ENCODE measurements at regions not wholly inside any gene's neighbourhood (a gene's known extent, or its start where the extent isn't known, plus 50 kb on each side); places are given as distances from the start of the nearest gene placed in this dataset.
"Not testable (repeated sequence)": the region's sequence is repeated elsewhere in the genome, so short reads cannot be mapped to it uniquely, and the experiment has no call there.

DNA sequence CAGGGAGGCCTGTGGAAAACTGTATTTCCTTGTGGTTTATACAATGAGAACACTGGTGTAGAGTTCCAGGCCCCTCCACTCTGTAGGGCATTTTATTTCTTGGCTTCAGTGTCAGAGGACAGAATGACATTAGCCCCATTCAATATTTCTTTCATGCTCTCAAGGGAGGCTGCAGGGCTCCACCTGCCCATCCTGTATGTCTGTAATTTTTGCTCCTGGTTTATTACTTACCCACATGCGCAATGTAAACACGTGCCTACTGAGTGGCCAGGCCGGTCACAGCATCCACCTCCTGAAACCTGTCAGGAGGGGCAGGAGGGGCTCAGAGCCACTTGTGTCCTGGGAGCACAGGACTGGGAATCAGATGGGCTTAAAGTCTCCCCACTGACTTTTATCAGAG lies 82.4 kb downstream of the GADD45G start:
- Histone ChIP-seq H3K4me3 (ENCODE audit: low read depth, low read length) (no peak overlapping the region), H3K9me3 (ENCODE audit: control insufficient read depth, insufficient read depth, low read depth, low read length) (no peaks in the 10 kb centered on the region), H3K27ac (ENCODE audit: extremely low read depth, low read depth, low read length) (no peak overlapping the region), H3K36me3 (ENCODE audit: control insufficient read depth in 2 of 2, insufficient read depth in 1 of 2, low read length in 2 of 2) (no peaks in the 10 kb centered on the region), H3K4me1 (ENCODE audit: control insufficient read depth, insufficient read depth, low read length) (no peaks in the 10 kb centered on the region; the same call in 1 of the 2 replicates)
- CTCF ChIA-PET, result no interaction called here
- POLR2A ChIA-PET, result no interaction called here
- TF ChIP-seq ZNF138 (tag by site-specific recombination; IDR thresholded peaks at IDR 0.05; ENCODE audit: borderline replicate concordance), result no peak
- TF ChIP-seq ZNF768 (tag by site-specific recombination; IDR thresholded peaks at IDR 0.05), result no peak
- TF ChIP-seq, protein P1, sequence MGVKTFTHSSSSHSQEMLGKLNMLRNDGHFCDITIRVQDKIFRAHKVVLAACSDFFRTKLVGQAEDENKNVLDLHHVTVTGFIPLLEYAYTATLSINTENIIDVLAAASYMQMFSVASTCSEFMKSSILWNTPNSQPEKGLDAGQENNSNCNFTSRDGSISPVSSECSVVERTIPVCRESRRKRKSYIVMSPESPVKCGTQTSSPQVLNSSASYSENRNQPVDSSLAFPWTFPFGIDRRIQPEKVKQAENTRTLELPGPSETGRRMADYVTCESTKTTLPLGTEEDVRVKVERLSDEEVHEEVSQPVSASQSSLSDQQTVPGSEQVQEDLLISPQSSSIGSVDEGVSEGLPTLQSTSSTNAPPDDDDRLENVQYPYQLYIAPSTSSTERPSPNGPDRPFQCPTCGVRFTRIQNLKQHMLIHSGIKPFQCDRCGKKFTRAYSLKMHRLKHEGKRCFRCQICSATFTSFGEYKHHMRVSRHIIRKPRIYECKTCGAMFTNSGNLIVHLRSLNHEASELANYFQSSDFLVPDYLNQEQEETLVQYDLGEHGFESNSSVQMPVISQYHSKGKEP (tag by site-specific recombination; IDR thresholded peaks at IDR 0.05), result no peak

DNA sequence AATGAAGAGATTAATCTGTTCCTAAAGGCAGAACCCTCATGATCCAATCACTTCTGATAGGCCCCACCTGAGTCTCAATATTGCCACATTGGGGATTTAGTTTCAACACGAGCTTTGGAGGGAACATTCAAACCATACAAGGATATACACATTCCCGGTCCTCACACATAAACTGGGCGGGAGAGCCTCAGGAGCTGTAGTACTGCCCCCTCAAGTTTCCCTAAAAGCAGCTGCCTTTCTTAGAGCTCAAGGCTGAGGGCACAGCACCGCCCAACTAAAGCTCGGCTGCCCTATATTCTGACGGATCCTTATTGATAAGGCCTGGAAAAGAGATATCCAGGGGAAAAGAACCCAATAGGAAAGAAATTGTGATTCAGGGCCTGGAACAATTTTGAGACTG lies 83.0 kb downstream of the GADD45G start:
- POLR2A ChIA-PET, result no interaction called here
- Histone ChIP-seq H3K27ac (ENCODE audit: extremely low read depth, low read depth, low read length) (no peak overlapping the region), H3K36me3 (ENCODE audit: control insufficient read depth in 2 of 2, insufficient read depth in 1 of 2, low read length in 2 of 2) (no peaks in the 10 kb centered on the region), H3K4me1 (ENCODE audit: control insufficient read depth, insufficient read depth, low read length) (no peaks in the 10 kb centered on the region; the same call in 1 of the 2 replicates), H3K9me3 (ENCODE audit: control insufficient read depth, insufficient read depth, low read depth, low read length) (no peaks in the 10 kb centered on the region), H3K4me3 (ENCODE audit: low read depth, low read length) (no peak overlapping the region)
- CTCF ChIA-PET, result no interaction called here
- TF ChIP-seq ZNF248 (tag by site-specific recombination; IDR thresholded peaks at IDR 0.05) (no peak), ZNF169 (tag by site-specific recombination; IDR thresholded peaks at IDR 0.05) (no peak), ZNF626 (tag by site-specific recombination; IDR thresholded peaks at IDR 0.05) (no peak), ZNF121 (tag by site-specific recombination; IDR thresholded peaks at IDR 0.05) (no peak), KLF1 (tag by site-specific recombination; IDR thresholded peaks at IDR 0.05) (no peak), ZNF747 (tag by site-specific recombination; IDR thresholded peaks at IDR 0.05) (no peak), ZNF670 (tag by site-specific recombination; IDR thresholded peaks at IDR 0.05; ENCODE audit: low read depth) (no peak), ZNF23 (tag by site-specific recombination; IDR thresholded peaks at IDR 0.05; ENCODE audit: borderline replicate concordance) (no peak), ZNF791 (tag by site-specific recombination; IDR thresholded peaks at IDR 0.05) (no peak), GLI4 (tag by site-specific recombination; IDR thresholded peaks at IDR 0.05) (no peak)
- TF ChIP-seq, protein P2, sequence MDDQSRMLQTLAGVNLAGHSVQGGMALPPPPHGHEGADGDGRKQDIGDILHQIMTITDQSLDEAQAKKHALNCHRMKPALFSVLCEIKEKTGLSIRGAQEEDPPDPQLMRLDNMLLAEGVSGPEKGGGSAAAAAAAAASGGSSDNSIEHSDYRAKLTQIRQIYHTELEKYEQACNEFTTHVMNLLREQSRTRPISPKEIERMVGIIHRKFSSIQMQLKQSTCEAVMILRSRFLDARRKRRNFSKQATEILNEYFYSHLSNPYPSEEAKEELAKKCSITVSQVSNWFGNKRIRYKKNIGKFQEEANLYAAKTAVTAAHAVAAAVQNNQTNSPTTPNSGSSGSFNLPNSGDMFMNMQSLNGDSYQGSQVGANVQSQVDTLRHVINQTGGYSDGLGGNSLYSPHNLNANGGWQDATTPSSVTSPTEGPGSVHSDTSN (CRISPR knock-in tag; IDR thresholded peaks at IDR 0.05), result no peak

DNA sequence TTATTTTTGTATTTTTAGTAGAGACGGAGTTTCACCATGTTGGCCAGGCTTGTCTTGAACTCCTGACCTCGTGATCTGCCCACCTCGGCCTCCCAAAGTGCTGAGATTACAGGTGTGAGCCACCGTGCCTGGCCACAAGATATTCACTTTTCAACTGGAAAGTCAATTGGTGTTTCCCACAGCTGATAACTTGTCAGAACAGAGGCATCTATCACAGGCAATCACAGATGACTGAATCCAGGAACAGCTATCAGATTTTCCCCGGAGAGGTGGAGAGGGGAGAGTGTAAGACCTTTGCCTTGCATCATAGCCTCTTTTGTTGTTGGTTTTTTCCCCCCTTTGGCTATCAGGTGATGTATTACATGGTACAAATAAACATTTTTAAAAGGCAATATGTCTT lies 84.5 kb downstream of the GADD45G start:
- H3K36me3 ChIP-seq (ENCODE audit: control insufficient read depth in 2 of 2, insufficient read depth in 1 of 2, low read length in 2 of 2); POLR2A ChIA-PET; CTCF ChIA-PET: not testable (repeated sequence)

DNA sequence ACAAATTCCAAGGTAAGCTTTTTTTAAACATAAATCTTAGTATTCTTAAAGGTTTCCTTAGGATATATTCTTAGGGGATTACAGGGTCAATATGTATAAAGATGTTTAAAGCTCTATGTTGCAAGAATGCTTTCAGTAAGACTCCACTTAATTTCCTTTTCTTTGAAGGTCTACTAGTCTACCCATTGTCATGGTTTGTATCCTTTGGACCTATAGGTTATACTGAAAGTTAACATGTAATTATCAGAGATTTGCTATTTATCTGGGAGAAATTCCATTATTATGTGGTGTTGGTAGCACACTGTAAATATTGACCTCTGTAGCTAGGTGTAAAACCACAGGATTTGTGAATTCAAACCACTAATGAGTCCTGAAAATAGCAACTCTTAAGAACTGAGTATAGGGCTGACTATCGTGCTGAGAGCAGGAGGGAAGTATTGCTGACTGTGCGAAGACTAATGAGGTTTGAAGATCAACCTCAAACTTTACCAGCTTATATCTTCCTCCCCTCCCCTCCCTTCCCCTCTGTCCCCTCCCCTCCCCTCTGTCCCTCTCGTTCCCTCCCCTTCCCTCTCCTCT lies 85.6 kb downstream of the GADD45G start:
- TF ChIP-seq ZNF221 (tag by site-specific recombination; IDR thresholded peaks at IDR 0.05; ENCODE audit: borderline replicate concordance) (no peak), ZNF202 (tag by site-specific recombination; IDR thresholded peaks at IDR 0.05; ENCODE audit: borderline replicate concordance) (no peak), ZNF19 (tag by site-specific recombination; IDR thresholded peaks at IDR 0.05; ENCODE audit: low read depth) (no peak), ZNF600 (tag by site-specific recombination; IDR thresholded peaks at IDR 0.05) (no peak), ZFP69B (tag by site-specific recombination; IDR thresholded peaks at IDR 0.05) (no peak), ZNF76 (tag by site-specific recombination; IDR thresholded peaks at IDR 0.05; ENCODE audit: borderline replicate concordance, low read depth) (no peak)
- TF ChIP-seq, protein P3, sequence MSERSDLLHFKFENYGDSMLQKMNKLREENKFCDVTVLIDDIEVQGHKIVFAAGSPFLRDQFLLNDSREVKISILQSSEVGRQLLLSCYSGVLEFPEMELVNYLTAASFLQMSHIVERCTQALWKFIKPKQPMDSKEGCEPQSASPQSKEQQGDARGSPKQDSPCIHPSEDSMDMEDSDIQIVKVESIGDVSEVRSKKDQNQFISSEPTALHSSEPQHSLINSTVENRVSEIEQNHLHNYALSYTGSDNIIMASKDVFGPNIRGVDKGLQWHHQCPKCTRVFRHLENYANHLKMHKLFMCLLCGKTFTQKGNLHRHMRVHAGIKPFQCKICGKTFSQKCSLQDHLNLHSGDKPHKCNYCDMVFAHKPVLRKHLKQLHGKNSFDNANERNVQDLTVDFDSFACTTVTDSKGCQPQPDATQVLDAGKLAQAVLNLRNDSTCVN (tag by site-specific recombination; optimal IDR thresholded peaks at IDR 0.05), result no peak
- TF ChIP-seq, protein P4, sequence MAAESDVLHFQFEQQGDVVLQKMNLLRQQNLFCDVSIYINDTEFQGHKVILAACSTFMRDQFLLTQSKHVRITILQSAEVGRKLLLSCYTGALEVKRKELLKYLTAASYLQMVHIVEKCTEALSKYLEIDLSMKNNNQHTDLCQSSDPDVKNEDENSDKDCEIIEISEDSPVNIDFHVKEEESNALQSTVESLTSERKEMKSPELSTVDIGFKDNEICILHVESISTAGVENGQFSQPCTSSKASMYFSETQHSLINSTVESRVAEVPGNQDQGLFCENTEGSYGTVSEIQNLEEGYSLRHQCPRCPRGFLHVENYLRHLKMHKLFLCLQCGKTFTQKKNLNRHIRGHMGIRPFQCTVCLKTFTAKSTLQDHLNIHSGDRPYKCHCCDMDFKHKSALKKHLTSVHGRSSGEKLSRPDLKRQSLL (tag by site-specific recombination; IDR thresholded peaks at IDR 0.05), result no peak
- Histone ChIP-seq H3K27ac (ENCODE audit: extremely low read depth, low read depth, low read length) (no peak overlapping the region), H3K36me3 (ENCODE audit: control insufficient read depth in 2 of 2, insufficient read depth in 1 of 2, low read length in 2 of 2) (no peaks in the 10 kb centered on the region), H3K9me3 (ENCODE audit: control insufficient read depth, insufficient read depth, low read depth, low read length) (no peaks in the 10 kb centered on the region), H3K4me1 (ENCODE audit: control insufficient read depth, insufficient read depth, low read length) (no peaks in the 10 kb centered on the region; the same call in 1 of the 2 replicates), H3K4me3 (ENCODE audit: low read depth, low read length) (no peak overlapping the region)
- POLR2A ChIA-PET, result no interaction called here
- CTCF ChIA-PET, result no interaction called here

More for the DNA sequence above, 84.5 kb downstream of the GADD45G start:
- not testable (repeated sequence) for H3K9me3 ChIP-seq (ENCODE audit: control insufficient read depth, insufficient read depth, low read depth, low read length); H3K4me3 ChIP-seq (ENCODE audit: low read depth, low read length); H3K4me1 ChIP-seq (ENCODE audit: control insufficient read depth, insufficient read depth, low read length); H3K27ac ChIP-seq (ENCODE audit: extremely low read depth, low read depth, low read length)
